Activated naive CD4-positive, alpha-beta T cell treated with anti-CD3 and anti-CD28 coated beads for 36 hours (primary cell): ENCODE measurements at regions not wholly inside any gene's neighbourhood (a gene's known extent, or its start where the extent isn't known, plus 50 kb on each side); places are given as distances from the start of the nearest gene placed in this dataset.

ENCODE experiments used
- CTCF ChIA-PET: fragments of 350-600 bp; sonication (Branson Sonifier 250); formaldehyde crosslinking; loops from one replicate; lab custom pipeline; 2021; ENCODE audit warnings: antibody characterized with exemption; lab: Charles Lee
- DNase-seq: peaks from one replicate; pipeline ENCODE4 v3.0.0-alpha.2; 2020
- H3K27ac Mint-ChIP-seq: one replicate; pipeline ENCODE4 v1.8.0; 2021; ENCODE audit warnings: mild to moderate bottlenecking, mixed read lengths
- H3K27me3 Mint-ChIP-seq: one replicate; pipeline ENCODE4 v1.8.0; 2021; ENCODE audit warnings: low read depth, mixed read lengths
- H3K36me3 Mint-ChIP-seq: one replicate; pipeline ENCODE4 v1.8.0; 2021; ENCODE audit warnings: low read depth, mixed read lengths
- H3K4me1 Mint-ChIP-seq: one replicate; pipeline ENCODE4 v1.8.0; 2021; ENCODE audit warnings: low read depth, mixed read lengths
- H3K4me3 Mint-ChIP-seq: one replicate; pipeline ENCODE4 v1.8.0; 2021; ENCODE audit warnings: mild to moderate bottlenecking, moderate library complexity, mixed read lengths
- H3K9me3 Mint-ChIP-seq: one replicate; pipeline ENCODE4 v1.8.0; 2021; ENCODE audit warnings: mixed read lengths
- intact Hi-C: fragments of 100-400 bp; cut with micrococcal nuclease; formaldehyde crosslinking; loops from one replicate; pipeline ENCODE4 v1.15.1; 2023

DNA sequence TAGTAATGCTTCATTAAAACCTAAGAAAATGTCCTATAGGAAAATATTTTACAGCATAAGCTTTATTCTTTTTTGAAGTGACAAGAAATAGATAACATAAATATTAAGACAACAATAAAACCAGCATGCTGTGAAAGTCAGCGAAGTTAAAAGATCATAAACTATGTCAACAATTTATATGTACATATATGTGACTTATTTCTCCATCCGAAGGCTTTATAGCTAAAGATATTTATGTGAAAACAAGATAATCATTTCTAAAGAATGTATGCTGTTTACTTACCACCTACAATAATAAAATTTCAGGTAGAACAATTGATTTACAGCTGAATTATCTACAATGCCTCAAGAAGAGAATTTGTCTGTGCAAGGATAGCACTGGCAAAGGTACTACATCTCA is 283.4 kb downstream of the CRPPA start:
- CTCF ChIA-PET, result no interaction called here
- intact Hi-C loops, result no loop called here
- no peak overlapping the region for H3K4me3 Mint-ChIP-seq

DNA sequence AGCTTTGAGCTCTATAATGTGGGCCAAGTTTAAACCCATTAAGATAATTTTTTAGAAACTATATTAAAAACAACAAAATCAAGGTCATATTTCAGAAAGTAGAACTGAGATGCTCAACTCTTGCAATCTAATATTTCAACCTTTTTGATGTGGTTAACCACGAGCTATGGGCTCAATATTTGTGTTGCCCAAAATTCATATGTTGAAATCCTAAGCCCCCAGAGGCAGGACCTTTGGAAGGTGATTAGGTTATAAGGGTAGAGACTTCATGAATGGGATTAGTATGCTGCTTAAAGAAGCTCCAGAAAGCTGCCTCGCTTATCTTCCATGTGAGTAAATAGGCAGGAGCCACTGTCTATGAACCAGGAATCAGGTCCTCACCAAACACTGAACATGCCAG is 284.4 kb downstream of the CRPPA start:
- H3K4me3 Mint-ChIP-seq, result no peak overlapping the region
- no peaks in the 10 kb centered on the region for H3K36me3 Mint-ChIP-seq
- intact Hi-C loops, result no loop called here
- no peaks in the 10 kb centered on the region for H3K9me3 Mint-ChIP-seq
- H3K27ac Mint-ChIP-seq, result no peak overlapping the region
- no peaks in the 10 kb centered on the region for H3K4me1 Mint-ChIP-seq
- no peak for DNase-seq
- CTCF ChIA-PET, result no interaction called here
- H3K27me3 Mint-ChIP-seq, result no peaks in the 10 kb centered on the region

More for the DNA sequence above, 283.4 kb downstream of the CRPPA start:
- no peaks in the 10 kb centered on the region for H3K27me3 Mint-ChIP-seq
- H3K4me1 Mint-ChIP-seq, result no peaks in the 10 kb centered on the region
- no peaks in the 10 kb centered on the region for H3K9me3 Mint-ChIP-seq
- H3K27ac Mint-ChIP-seq, result no peak overlapping the region
- DNase-seq, result no peak
- no peaks in the 10 kb centered on the region for H3K36me3 Mint-ChIP-seq

DNA sequence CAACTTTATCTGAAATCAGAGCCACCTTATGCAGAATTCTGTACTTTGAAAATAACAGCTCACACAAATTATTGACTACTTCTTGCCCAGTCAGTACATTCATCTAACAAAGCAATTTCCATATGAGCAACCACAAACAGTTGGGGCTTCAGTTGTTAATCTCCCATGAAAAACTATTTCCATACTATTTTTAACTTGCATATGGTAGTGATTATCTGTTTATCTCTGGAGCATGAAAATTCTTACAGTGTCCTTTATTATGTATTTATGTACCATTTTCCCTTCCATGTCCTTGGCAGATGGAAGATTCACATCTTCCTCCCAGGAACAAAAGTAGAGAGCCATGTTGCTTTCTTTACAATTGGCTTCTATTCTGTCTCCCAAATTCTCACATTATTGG is 285.7 kb downstream of the CRPPA start:
- no peaks in the 10 kb centered on the region for H3K9me3 Mint-ChIP-seq
- intact Hi-C loops, result no loop called here
- no peaks in the 10 kb centered on the region for H3K36me3 Mint-ChIP-seq
- DNase-seq, result no peak
- no peaks in the 10 kb centered on the region for H3K27me3 Mint-ChIP-seq
- H3K4me1 Mint-ChIP-seq, result no peaks in the 10 kb centered on the region
- H3K4me3 Mint-ChIP-seq, result no peak overlapping the region
- no peak overlapping the region for H3K27ac Mint-ChIP-seq
- CTCF ChIA-PET, result no interaction called here

DNA sequence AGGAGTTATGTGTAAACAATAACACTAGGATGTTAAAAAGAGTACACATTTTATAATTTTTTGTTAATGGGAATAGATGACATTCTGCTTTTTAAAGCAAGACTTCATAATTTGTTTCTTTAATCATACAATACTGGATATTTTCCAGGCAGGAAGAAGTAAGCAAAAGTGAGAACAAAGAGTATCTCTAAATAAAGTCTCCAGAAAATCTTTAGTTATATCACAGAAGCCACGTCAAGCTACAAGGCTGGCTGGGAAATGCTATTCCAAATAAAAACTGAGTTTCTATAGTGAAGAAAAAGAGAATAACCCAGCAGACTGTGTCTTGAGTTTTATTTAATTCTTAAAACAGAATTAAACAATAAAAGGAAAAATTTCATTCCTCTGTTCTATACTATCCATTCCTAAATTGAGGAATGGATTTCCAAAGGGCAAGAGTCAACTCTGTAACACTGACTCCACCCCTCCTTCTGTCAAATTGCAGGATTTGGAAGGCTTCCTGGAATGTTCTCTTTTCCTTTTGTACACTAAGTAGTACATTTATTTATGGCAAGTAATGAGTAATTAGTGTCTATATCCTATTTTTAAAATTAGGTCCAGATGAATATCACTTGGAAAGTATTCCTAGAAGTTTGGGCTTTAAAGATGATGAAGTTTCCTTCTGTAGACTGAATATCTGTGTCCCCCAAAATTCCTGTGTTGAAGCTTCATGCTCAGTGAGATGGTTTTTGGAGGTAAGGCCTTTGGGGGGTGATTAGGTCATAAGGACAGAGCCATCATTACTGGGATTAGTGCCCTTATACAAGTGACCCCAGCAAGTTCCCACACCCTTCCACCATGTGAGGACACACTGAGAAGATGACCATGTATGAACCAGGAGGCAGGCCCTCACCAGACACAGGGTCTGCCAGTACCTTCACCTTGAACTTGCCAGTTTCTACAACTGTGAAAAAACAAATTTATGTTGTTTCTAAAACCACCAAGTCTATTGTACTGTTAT is 290.9 kb downstream of the CRPPA start:
- CTCF ChIA-PET, result no interaction called here
- Mint-ChIP-seq H3K27me3 (no peaks in the 10 kb centered on the region), H3K4me1 (no peaks in the 10 kb centered on the region), H3K27ac (no peak overlapping the region), H3K4me3 (no peak overlapping the region), H3K36me3 (no peaks in the 10 kb centered on the region), H3K9me3 (peaks cover 7% of the 10 kb centered on the region)
- no peak for DNase-seq
- intact Hi-C loops, result no loop called here

DNA sequence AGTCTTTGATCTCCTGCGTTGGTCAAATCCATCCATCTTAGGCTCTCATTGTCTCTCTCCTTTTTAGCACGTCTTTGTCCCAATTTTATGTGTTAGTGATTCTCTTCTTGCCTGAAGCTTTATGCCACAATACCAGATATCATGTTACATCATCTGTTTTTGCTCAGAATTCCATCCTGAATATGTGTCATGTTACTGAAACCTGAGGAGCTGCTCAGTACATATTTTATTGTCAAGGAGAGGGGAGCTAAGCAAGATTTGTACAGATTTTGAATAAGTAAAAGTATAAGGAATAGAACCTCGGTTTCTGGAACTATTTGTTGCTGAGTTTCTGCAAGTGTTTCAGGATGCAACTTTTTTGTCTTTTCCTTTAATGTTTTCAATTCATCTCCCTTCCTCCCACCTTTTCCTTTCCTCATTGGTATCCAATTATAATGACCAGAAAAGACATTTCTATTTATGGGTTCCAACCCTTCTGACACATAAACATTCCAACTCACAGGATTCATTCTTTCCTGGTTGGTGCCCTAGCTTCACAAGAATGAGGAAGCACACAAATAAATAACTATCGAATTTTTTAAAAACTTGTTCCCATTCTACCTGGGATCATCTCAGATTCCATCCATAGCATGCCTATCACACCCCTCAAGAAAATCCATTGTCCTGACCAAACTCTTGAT is 291.8 kb downstream of the CRPPA start:
- Mint-ChIP-seq H3K4me3 (no peak overlapping the region), H3K36me3 (no peaks in the 10 kb centered on the region), H3K9me3 (peaks cover 7% of the 10 kb centered on the region), H3K27ac (no peak overlapping the region), H3K27me3 (no peaks in the 10 kb centered on the region), H3K4me1 (no peaks in the 10 kb centered on the region)
- intact Hi-C loops, result no loop called here
- CTCF ChIA-PET, result no interaction called here
- no peak for DNase-seq

- no peaks in the 10 kb centered on the region for H3K4me1 Mint-ChIP-seq
- DNase-seq, result no peak
These were observed 298.1 kb downstream of the CRPPA start for GRCh38 chr7:16123117-16123770.

GRCh38 chr7:16121876-16122390 is 299.4 kb downstream of the CRPPA start:
- Mint-ChIP-seq H3K27ac (no peak overlapping the region), H3K36me3 (no peaks in the 10 kb centered on the region), H3K27me3 (no peaks in the 10 kb centered on the region), H3K4me1 (no peaks in the 10 kb centered on the region), H3K4me3 (no peak overlapping the region), H3K9me3 (peaks cover 2% of the 10 kb centered on the region)
- intact Hi-C loops, result no loop called here
- no peak for DNase-seq
- CTCF ChIA-PET, result no interaction called here

More at GRCh38 chr7:16123117-16123770, 298.1 kb downstream of the CRPPA start:
- Mint-ChIP-seq H3K9me3 (peaks cover 2% of the 10 kb centered on the region), H3K4me3 (no peak overlapping the region), H3K27me3 (no peaks in the 10 kb centered on the region), H3K27ac (no peak overlapping the region), H3K36me3 (no peaks in the 10 kb centered on the region)
- CTCF ChIA-PET, result no interaction called here
- intact Hi-C loops, result no loop called here

DNA sequence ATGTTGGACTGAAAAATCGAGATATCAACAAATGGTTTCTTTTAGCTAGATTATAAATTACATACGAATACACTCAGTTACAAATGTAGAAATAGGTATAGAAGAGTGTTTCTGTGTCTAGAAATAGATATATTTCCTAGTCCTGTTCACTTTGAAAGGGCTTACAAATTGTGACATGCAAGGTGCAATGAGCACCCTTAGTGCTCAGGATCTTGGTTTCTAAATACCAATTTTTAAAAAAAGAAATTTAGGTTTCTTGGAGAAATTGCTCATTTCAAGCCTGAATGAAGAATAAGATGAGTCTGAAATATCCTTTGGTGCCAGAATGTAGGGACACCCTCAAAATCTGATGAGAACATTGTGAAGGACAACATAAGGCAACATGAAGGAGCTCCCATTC is 306.0 kb downstream of the CRPPA start:
- no peaks in the 10 kb centered on the region for H3K27me3 Mint-ChIP-seq
- CTCF ChIA-PET, result no interaction called here
- no peaks in the 10 kb centered on the region for H3K4me1 Mint-ChIP-seq
- H3K36me3 Mint-ChIP-seq, result no peaks in the 10 kb centered on the region
- H3K9me3 Mint-ChIP-seq, result peaks cover 2% of the 10 kb centered on the region
- no peak overlapping the region for H3K4me3 Mint-ChIP-seq
- no peak overlapping the region for H3K27ac Mint-ChIP-seq
- intact Hi-C loops, result no loop called here
- no peak for DNase-seq

DNA sequence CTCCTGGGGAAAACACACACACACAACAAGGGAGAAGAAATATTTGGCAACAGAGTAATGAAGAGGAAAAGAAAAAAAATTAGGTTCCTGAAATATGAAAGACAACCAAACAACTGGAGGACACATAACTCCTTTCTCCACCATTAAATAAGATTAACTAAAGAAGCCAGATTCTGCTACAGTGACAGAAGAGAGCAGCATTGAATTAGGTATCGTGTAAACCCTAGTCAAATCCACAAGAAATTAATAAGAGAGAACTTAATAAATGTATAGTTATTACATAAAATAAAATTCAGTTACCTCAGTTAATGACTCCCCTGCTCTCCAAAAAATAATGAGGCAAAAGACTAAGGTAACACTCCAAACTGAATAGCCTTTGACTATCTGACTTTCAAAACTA is 306.7 kb downstream of the CRPPA start:
- no peak overlapping the region for H3K4me3 Mint-ChIP-seq
- no peaks in the 10 kb centered on the region for H3K4me1 Mint-ChIP-seq
- H3K36me3 Mint-ChIP-seq, result no peaks in the 10 kb centered on the region
- peaks cover 2% of the 10 kb centered on the region for H3K9me3 Mint-ChIP-seq
- intact Hi-C loops, result no loop called here
- H3K27me3 Mint-ChIP-seq, result no peaks in the 10 kb centered on the region
- no peak for DNase-seq
- CTCF ChIA-PET, result no interaction called here
- no peak overlapping the region for H3K27ac Mint-ChIP-seq

GRCh38 chr7:16114071-16114470 is 307.3 kb downstream of the CRPPA start:
- Mint-ChIP-seq H3K4me1 (no peaks in the 10 kb centered on the region), H3K9me3 (peaks cover 3% of the 10 kb centered on the region), H3K4me3 (no peak overlapping the region), H3K36me3 (no peaks in the 10 kb centered on the region), H3K27ac (no peak overlapping the region), H3K27me3 (no peaks in the 10 kb centered on the region)
- CTCF ChIA-PET, result no interaction called here
- intact Hi-C loops, result no loop called here
- DNase-seq, result no peak

DNA sequence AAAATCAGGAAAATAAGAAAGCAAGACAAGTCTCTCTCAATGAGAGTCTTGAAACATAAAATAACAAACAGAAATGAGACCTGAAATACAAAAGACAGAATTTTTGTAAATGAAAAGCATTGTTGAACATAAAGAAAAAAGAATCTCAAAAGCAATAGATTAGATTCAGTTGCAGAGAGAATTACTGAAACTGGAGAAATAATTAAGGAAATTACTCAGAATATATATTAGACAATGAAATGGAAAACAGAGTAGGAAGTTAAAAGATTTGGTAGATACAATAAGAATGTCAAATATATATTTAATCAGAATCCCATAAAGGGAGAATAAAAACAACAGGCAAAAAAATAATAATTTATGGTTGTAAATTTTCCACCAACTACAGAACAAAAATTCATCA is 308.3 kb downstream of the CRPPA start:
- CTCF ChIA-PET, result no interaction called here
- Mint-ChIP-seq H3K9me3 (peaks cover 4% of the 10 kb centered on the region), H3K36me3 (no peaks in the 10 kb centered on the region), H3K4me3 (no peak overlapping the region), H3K27me3 (no peaks in the 10 kb centered on the region), H3K27ac (no peak overlapping the region), H3K4me1 (no peaks in the 10 kb centered on the region)
- intact Hi-C loops, result no loop called here
- DNase-seq, result no peak

DNA sequence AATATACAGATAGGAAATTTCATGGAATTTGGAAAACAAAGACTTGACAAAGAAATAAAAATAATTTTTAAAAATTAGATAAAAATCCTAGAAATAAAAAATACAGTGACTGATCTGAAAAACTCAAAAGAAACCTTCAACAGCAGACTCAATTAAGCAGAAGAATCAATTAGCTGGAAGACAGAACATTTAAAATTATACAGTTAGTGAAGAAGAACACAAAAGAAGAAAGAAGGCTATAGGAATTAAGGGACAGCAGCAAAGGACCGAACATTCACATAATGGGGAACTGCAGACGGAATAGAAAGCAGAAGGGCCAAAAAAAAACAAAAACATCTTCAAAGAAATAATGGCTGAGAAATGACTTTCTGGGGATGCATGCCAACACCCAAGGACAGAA is 314.5 kb downstream of the CRPPA start:
- Mint-ChIP-seq H3K36me3 (peaks cover under 1% of the 10 kb centered on the region), H3K27ac (no peak overlapping the region)
- intact Hi-C loops, result no loop called here

More for the DNA sequence above, 314.5 kb downstream of the CRPPA start:
- CTCF ChIA-PET, result interaction anchor here (0.5 to 0.7 kb wide), 2 partner anchors 8 to 533 kb away, joined by 3 read pairs; no protein-coding TSS in a partner anchor
- no peak overlapping the region for H3K4me3 Mint-ChIP-seq
- no peaks in the 10 kb centered on the region for H3K4me1 Mint-ChIP-seq
- DNase-seq, result no peak
- H3K27me3 Mint-ChIP-seq, result peaks cover 4% of the 10 kb centered on the region
- H3K9me3 Mint-ChIP-seq, result peaks cover 30% of the 10 kb centered on the region
